ENCODE measurements at regions not wholly inside any gene's neighbourhood (a gene's known extent, or its start where the extent isn't known, plus 50 kb on each side); places are given as distances from the start of the nearest gene placed in this dataset.

- Histone ChIP-seq H3K9me3 (ENCODE audit: control insufficient read depth in 2 of 3, insufficient read depth in 1 of 3, low read length in 3 of 3) (no peaks in the 10 kb centered on the region), H3K4me1 (ENCODE audit: control insufficient read depth in 2 of 3, insufficient read depth in 2 of 3, low read depth in 1 of 3, low read length in 3 of 3) (no peaks in the 10 kb centered on the region), H3K27ac (ENCODE audit: low read depth in 2 of 2, low read length in 2 of 2) (no peak overlapping the region), H3K36me3 (ENCODE audit: control insufficient read depth in 2 of 3, insufficient read depth in 3 of 3, low read length in 3 of 3) (no peaks in the 10 kb centered on the region), H3K9ac (ENCODE audit: low read length in 3 of 3) (no peak overlapping the region), H3K27me3 (ENCODE audit: control insufficient read depth, insufficient read depth, low read length) (no peaks in the 10 kb centered on the region), H3K4me3 (ENCODE audit: low read length in 3 of 3) (no peak overlapping the region)
- DNase-seq = no peak
- intact Hi-C loops (cut with DNase I) = no loop called here
- no peak for FAIRE-seq
- no peak for TF ChIP-seq CTCF (IDR thresholded peaks at IDR 0.05; ENCODE audit: borderline replicate concordance, extremely low read depth, insufficient read depth)
Measured at GRCh38 chr17:65393514-65393913, 167.9 kb downstream of the AXIN2 start.

GRCh38 chr17:65389949-65390348 lies 171.5 kb downstream of the AXIN2 start:
- H3K36me3 ChIP-seq (ENCODE audit: control insufficient read depth in 2 of 3, insufficient read depth in 3 of 3, low read length in 3 of 3) = no peaks in the 10 kb centered on the region
- TF ChIP-seq CTCF (IDR thresholded peaks at IDR 0.05; ENCODE audit: borderline replicate concordance, extremely low read depth, insufficient read depth) = no peak
- H3K9ac ChIP-seq (ENCODE audit: low read length in 3 of 3) = no peak overlapping the region
- H3K9me3 ChIP-seq (ENCODE audit: control insufficient read depth in 2 of 3, insufficient read depth in 1 of 3, low read length in 3 of 3) = no peaks in the 10 kb centered on the region
- intact Hi-C loops (cut with DNase I) = no loop called here
- DNase-seq (no peak), FAIRE-seq (no peak)
- H3K27me3 ChIP-seq (ENCODE audit: control insufficient read depth, insufficient read depth, low read length) = no peaks in the 10 kb centered on the region
- H3K4me3 ChIP-seq (ENCODE audit: low read length in 3 of 3) = no peak overlapping the region
- H3K4me1 ChIP-seq (ENCODE audit: control insufficient read depth in 2 of 3, insufficient read depth in 2 of 3, low read depth in 1 of 3, low read length in 3 of 3) = no peaks in the 10 kb centered on the region
- no peak overlapping the region for H3K27ac ChIP-seq (ENCODE audit: low read depth in 2 of 2, low read length in 2 of 2)

GRCh38 chr17:65389426-65389825 lies 172.0 kb downstream of the AXIN2 start:
- DNase-seq (no peak), FAIRE-seq (no peak)
- H3K9me3 ChIP-seq (ENCODE audit: control insufficient read depth in 2 of 3, insufficient read depth in 1 of 3, low read length in 3 of 3) = no peaks in the 10 kb centered on the region
- no peaks in the 10 kb centered on the region for H3K36me3 ChIP-seq (ENCODE audit: control insufficient read depth in 2 of 3, insufficient read depth in 3 of 3, low read length in 3 of 3)
- no peak overlapping the region for H3K27ac ChIP-seq (ENCODE audit: low read depth in 2 of 2, low read length in 2 of 2)
- no peak for TF ChIP-seq CTCF (IDR thresholded peaks at IDR 0.05; ENCODE audit: borderline replicate concordance, extremely low read depth, insufficient read depth)
- intact Hi-C loops (cut with DNase I) = no loop called here
- H3K9ac ChIP-seq (ENCODE audit: low read length in 3 of 3) = no peak overlapping the region
- no peak overlapping the region for H3K4me3 ChIP-seq (ENCODE audit: low read length in 3 of 3)
- no peaks in the 10 kb centered on the region for H3K4me1 ChIP-seq (ENCODE audit: control insufficient read depth in 2 of 3, insufficient read depth in 2 of 3, low read depth in 1 of 3, low read length in 3 of 3)
- H3K27me3 ChIP-seq (ENCODE audit: control insufficient read depth, insufficient read depth, low read length) = no peaks in the 10 kb centered on the region

GRCh38 chr17:65388911-65389310 lies 172.5 kb downstream of the AXIN2 start:
- H3K9me3 ChIP-seq (ENCODE audit: control insufficient read depth in 2 of 3, insufficient read depth in 1 of 3, low read length in 3 of 3) = no peaks in the 10 kb centered on the region
- H3K27me3 ChIP-seq (ENCODE audit: control insufficient read depth, insufficient read depth, low read length) = no peaks in the 10 kb centered on the region
- H3K4me3 ChIP-seq (ENCODE audit: low read length in 3 of 3) = no peak overlapping the region
- no peaks in the 10 kb centered on the region for H3K4me1 ChIP-seq (ENCODE audit: control insufficient read depth in 2 of 3, insufficient read depth in 2 of 3, low read depth in 1 of 3, low read length in 3 of 3)
- FAIRE-seq (no peak), DNase-seq (peak in 1 of 5 donors; percentile 13)
- TF ChIP-seq CTCF (IDR thresholded peaks at IDR 0.05; ENCODE audit: borderline replicate concordance, extremely low read depth, insufficient read depth) = no peak
- intact Hi-C loops (cut with DNase I) = no loop called here
- no peak overlapping the region for H3K9ac ChIP-seq (ENCODE audit: low read length in 3 of 3)
- H3K36me3 ChIP-seq (ENCODE audit: control insufficient read depth in 2 of 3, insufficient read depth in 3 of 3, low read length in 3 of 3) = no peaks in the 10 kb centered on the region
- no peak overlapping the region for H3K27ac ChIP-seq (ENCODE audit: low read depth in 2 of 2, low read length in 2 of 2)
